Vagina (tissue), 2 donors: ENCODE measurements at regions not wholly inside any gene's neighbourhood (a gene's known extent, or its start where the extent isn't known, plus 50 kb on each side); places are given as distances from the start of the nearest gene placed in this dataset.

Experiments
- DNase-seq, 2 donors: peaks; one replicate each; pipeline ENCODE4 v3.0.0-alpha.2; 2017; ENCODE audit errors: extremely low spot score in 2 of 2
- H3K27ac ChIP-seq: fragments of 200-600 bp; sonication (generic); one replicate; pipeline ENCODE4 v1.5.1; 2019
- H3K27me3 ChIP-seq: fragments of 200-600 bp; sonication (generic); one replicate; pipeline ENCODE4 v1.5.1; 2019
- H3K36me3 ChIP-seq, 2 donors: fragments of 200-600 bp; sonication (generic); one replicate each; pipeline ENCODE4 v1.5.1; 2017 to 2019
- H3K4me1 ChIP-seq: fragments of 200-600 bp; sonication (generic); one replicate; pipeline ENCODE4 v1.5.1; 2019
- H3K4me3 ChIP-seq, 2 donors: fragments of 200-600 bp; sonication (generic); 1 replicate in 1 of 2; 2 replicates in 1 of 2; pipeline ENCODE4 v1.5.1; 2016 to 2019
- H3K9me3 ChIP-seq: fragments of 200-600 bp; sonication (generic); one replicate; pipeline ENCODE4 v1.5.1; 2019
- POLR2A ChIP-seq, 2 donors: fragments of 450-650 bp; IDR thresholded peaks; one replicate each; pipeline ENCODE4 v1.6.1; 2017; ENCODE audit warnings: antibody characterized with exemption in 2 of 2, mild to moderate bottlenecking in 2 of 2, moderate library complexity in 2 of 2
- POLR2AphosphoS5 ChIP-seq, 2 donors: sonication (generic); formaldehyde crosslinking; IDR thresholded peaks; one replicate each; pipeline ENCODE4 v1.9.0; 2017; ENCODE audit warnings: antibody characterized with exemption in 2 of 2, mild to moderate bottlenecking in 2 of 2, low read depth in 1 of 2; ENCODE audit not compliant: insufficient read depth in 1 of 2
- intact Hi-C: fragments of 100-400 bp; cut with DNase I; formaldehyde crosslinking; loops from one replicate; pipeline ENCODE4 v1.15.1; 2023
- TF ChIP-seq, protein P1 (sequence below), 3 experiments: fragments of 450-650 bp in 2 of 3; fragments of 200-600 bp in 1 of 3; sonication (generic) in 1 of 3; IDR thresholded peaks; one replicate each; pipeline ENCODE4 v1.5.1; 2017 to 2019; ENCODE audit warnings: antibody characterized with exemption in 3 of 3, mild to moderate bottlenecking in 2 of 3, moderate library complexity in 2 of 3

DNA sequence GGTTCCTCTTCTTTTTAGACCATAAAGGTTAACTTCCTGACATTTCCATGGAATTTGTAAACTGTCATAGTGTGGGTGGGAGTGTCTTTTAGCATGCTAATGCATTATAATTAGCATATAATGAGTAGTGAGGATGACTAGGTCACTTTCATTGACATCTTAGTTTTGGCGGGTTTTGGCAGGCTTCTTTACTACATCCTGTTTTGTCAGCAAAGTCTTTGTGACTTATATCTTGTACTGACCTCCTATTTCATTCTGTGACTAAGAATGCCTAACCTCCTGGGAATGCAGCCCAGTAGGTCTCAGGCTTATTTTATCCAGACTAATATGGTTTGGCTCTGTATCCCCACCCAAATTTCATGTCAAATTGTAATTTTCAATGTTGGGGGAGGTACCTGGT lies 149.6 kb upstream of the SYNCRIP start:
- Histone ChIP-seq H3K36me3 (no peaks in the 10 kb centered on the region), H3K27me3 (no peaks in the 10 kb centered on the region), H3K4me3 (no peak overlapping the region), H3K4me1 (no peaks in the 10 kb centered on the region), H3K27ac (no peak overlapping the region), H3K9me3 (no peaks in the 10 kb centered on the region)
- no peak for DNase-seq
- no peak for TF ChIP-seq POLR2A (IDR thresholded peaks at IDR 0.05)
- TF ChIP-seq, protein P1, sequence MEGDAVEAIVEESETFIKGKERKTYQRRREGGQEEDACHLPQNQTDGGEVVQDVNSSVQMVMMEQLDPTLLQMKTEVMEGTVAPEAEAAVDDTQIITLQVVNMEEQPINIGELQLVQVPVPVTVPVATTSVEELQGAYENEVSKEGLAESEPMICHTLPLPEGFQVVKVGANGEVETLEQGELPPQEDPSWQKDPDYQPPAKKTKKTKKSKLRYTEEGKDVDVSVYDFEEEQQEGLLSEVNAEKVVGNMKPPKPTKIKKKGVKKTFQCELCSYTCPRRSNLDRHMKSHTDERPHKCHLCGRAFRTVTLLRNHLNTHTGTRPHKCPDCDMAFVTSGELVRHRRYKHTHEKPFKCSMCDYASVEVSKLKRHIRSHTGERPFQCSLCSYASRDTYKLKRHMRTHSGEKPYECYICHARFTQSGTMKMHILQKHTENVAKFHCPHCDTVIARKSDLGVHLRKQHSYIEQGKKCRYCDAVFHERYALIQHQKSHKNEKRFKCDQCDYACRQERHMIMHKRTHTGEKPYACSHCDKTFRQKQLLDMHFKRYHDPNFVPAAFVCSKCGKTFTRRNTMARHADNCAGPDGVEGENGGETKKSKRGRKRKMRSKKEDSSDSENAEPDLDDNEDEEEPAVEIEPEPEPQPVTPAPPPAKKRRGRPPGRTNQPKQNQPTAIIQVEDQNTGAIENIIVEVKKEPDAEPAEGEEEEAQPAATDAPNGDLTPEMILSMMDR (IDR thresholded peaks at IDR 0.05) = no peak
- TF ChIP-seq POLR2AphosphoS5 (IDR thresholded peaks at IDR 0.05; ENCODE audit: insufficient read depth in 1 of 2, low read depth in 1 of 2) = no peak
- intact Hi-C loops = no loop called here

DNA sequence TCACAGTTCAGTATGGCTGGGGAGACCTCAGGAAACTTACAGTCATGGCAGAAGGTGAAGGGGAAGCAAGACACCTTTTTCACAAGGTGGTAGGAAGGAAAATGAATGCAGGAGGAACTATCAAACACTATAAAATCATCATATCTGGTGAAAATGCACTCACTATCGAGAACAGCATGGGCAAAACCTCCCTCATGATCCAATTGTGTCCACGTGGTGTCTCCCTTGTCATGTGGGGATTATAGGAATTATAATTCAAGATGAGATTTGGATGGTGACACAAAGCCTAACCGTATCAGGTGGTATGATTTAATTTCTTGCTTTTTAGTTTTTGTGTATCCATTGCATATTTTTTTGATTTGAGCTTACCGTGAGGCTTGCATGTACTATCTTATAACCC lies 133.2 kb upstream of the SYNCRIP start:
- H3K4me3 ChIP-seq = no peak overlapping the region
- no peak for TF ChIP-seq POLR2A (IDR thresholded peaks at IDR 0.05)
- TF ChIP-seq POLR2AphosphoS5 (IDR thresholded peaks at IDR 0.05; ENCODE audit: insufficient read depth in 1 of 2, low read depth in 1 of 2) = no peak
- TF ChIP-seq, protein P1 (IDR thresholded peaks at IDR 0.05) = no peak
- no peaks in the 10 kb centered on the region for H3K36me3 ChIP-seq
- intact Hi-C loops = no loop called here
- no peaks in the 10 kb centered on the region for H3K4me1 ChIP-seq
- H3K9me3 ChIP-seq = no peaks in the 10 kb centered on the region
- H3K27ac ChIP-seq = no peak overlapping the region
- no peak for DNase-seq
- no peaks in the 10 kb centered on the region for H3K27me3 ChIP-seq

DNA sequence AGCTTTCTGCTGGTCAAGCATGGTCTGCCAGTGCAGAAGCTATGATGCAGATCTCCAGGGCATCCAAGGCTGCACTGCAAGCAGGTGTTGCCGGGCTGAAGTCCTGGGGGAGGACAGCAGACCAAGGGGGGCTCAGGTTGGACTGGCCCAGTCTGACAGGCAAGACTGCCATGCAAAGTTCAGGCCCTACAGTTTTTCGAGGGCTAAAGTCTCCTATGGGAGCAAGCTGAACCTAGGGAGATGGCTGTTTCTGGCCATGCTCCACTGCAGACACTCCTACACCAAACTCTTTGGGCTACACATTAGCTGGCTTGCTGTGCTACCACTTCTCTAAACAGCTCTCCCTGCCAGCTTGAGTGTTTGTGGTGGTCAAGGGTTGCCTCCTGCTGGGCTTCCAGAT lies 130.0 kb upstream of the SYNCRIP start:
- Histone ChIP-seq H3K4me3 (no peak overlapping the region), H3K27me3 (no peaks in the 10 kb centered on the region), H3K36me3 (no peaks in the 10 kb centered on the region), H3K4me1 (no peaks in the 10 kb centered on the region), H3K9me3 (no peaks in the 10 kb centered on the region), H3K27ac (no peak overlapping the region)
- TF ChIP-seq, protein P1 (IDR thresholded peaks at IDR 0.05) = no peak
- TF ChIP-seq POLR2AphosphoS5 (IDR thresholded peaks at IDR 0.05; ENCODE audit: insufficient read depth in 1 of 2, low read depth in 1 of 2) (no peak), POLR2A (IDR thresholded peaks at IDR 0.05) (no peak)
- no peak for DNase-seq
- intact Hi-C loops = no loop called here

DNA sequence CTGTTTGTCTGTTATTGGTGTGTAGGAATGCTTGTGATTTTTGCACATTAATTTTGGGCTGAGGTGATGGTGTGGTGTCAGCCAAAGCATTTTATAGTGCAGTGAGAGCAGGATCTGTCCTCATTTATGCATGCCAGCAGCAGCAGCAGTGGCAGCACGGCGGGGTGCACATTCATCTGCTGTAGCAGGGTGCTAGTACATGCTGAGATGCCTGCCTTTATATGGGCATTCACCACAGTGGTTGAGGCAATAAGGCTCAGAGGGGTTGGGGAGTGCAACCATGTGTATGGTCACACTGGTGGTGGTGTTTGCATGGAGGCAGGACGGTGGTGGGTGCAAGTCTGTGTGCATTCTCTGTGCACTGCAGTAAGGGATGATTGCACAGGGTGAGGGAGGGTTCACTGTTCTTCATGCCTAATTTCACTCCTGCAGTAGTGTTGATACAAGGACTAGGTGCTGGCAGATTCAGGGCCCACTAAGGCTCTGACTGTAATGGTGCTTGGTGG lies 129.3 kb upstream of the SYNCRIP start:
- Histone ChIP-seq H3K4me3 (no peak overlapping the region), H3K4me1 (no peaks in the 10 kb centered on the region), H3K27me3 (no peaks in the 10 kb centered on the region), H3K36me3 (no peaks in the 10 kb centered on the region), H3K9me3 (no peaks in the 10 kb centered on the region), H3K27ac (no peak overlapping the region)
- intact Hi-C loops = no loop called here
- no peak for DNase-seq
- TF ChIP-seq, protein P1 (IDR thresholded peaks at IDR 0.05) = no peak
- TF ChIP-seq POLR2AphosphoS5 (IDR thresholded peaks at IDR 0.05; ENCODE audit: insufficient read depth in 1 of 2, low read depth in 1 of 2) (no peak), POLR2A (IDR thresholded peaks at IDR 0.05) (no peak)

DNA sequence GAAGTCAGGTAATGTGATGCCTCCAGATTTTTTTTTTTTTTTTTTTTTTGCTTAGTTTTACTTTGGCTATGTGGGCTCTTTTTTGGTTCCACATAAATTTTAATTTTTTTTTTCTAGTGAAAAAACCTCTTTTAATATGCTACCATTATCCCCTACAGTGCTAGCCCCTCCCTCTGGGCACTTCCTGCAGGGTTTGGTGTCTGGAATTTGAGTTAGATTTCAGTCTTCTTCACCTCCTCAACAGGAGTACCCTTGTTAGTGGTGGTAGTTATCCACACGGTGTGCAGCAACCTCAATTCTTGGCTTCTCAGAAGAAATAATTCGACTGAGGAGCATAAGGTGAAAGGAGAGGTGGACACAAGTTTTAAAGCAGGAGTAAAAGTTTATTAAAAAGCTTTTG lies 128.8 kb upstream of the SYNCRIP start:
- Histone ChIP-seq H3K36me3 (no peaks in the 10 kb centered on the region), H3K27ac (no peak overlapping the region), H3K4me1 (no peaks in the 10 kb centered on the region), H3K27me3 (no peaks in the 10 kb centered on the region), H3K4me3 (no peak overlapping the region), H3K9me3 (no peaks in the 10 kb centered on the region)
- intact Hi-C loops = no loop called here
- no peak for DNase-seq
- TF ChIP-seq, protein P1 (IDR thresholded peaks at IDR 0.05) = no peak
- no peak for TF ChIP-seq POLR2A (IDR thresholded peaks at IDR 0.05)
- TF ChIP-seq POLR2AphosphoS5 (IDR thresholded peaks at IDR 0.05; ENCODE audit: insufficient read depth in 1 of 2, low read depth in 1 of 2) = no peak
